Activated T-cell treated with anti-CD3 and anti-CD28 coated beads, Interleukin-2, amount 50 U/mL, for 72 hours (primary cell): ENCODE measurements at regions not wholly inside any gene's neighbourhood (a gene's known extent, or its start where the extent isn't known, plus 50 kb on each side); places are given as distances from the start of the nearest gene placed in this dataset.

Experiments used
- ATAC-seq, 2 donors: fragments of 150-1000 bp; cut with Tn5 transposase; replicated peaks in 1 of 2; 2 replicates each; pipeline ENCODE4 v1.10.0; 2021; ENCODE audit warnings: moderate library complexity in 2 of 2, mild to moderate bottlenecking in 1 of 2
- DNase-seq, 2 donors: peaks; one replicate each; pipeline ENCODE4 v3.0.0; 2021 to 2022; ENCODE audit warnings: mixed read lengths in 1 of 2
- H3K27ac Mint-ChIP-seq: one replicate; pipeline ENCODE4 v1.8.0; 2022; ENCODE audit warnings: mild to moderate bottlenecking, moderate library complexity, mixed read lengths
- H3K27me3 Mint-ChIP-seq: one replicate; pipeline ENCODE4 v1.8.0; 2022; ENCODE audit warnings: low read depth, mixed read lengths
- H3K36me3 Mint-ChIP-seq, 2 donors: one replicate each; pipeline ENCODE4 v1.8.0; 2022; ENCODE audit warnings: mixed read lengths in 2 of 2, mild to moderate bottlenecking in 1 of 2; ENCODE audit not compliant: insufficient read depth in 2 of 2
- H3K4me1 Mint-ChIP-seq: one replicate; pipeline ENCODE4 v1.8.0; 2022; ENCODE audit warnings: low read depth, mixed read lengths
- H3K4me3 Mint-ChIP-seq, 2 donors: one replicate each; pipeline ENCODE4 v1.8.0; 2022; ENCODE audit warnings: mild to moderate bottlenecking in 2 of 2, mixed read lengths in 2 of 2, moderate library complexity in 2 of 2
- H3K9me3 Mint-ChIP-seq, 2 donors: one replicate each; pipeline ENCODE4 v1.8.0; 2022; ENCODE audit warnings: mixed read lengths in 2 of 2

GRCh38 chr13:107376341-107377125 is 808.6 kb upstream of the ARGLU1 start:
- H3K4me1 Mint-ChIP-seq: no peaks in the 10 kb centered on the region
- ATAC-seq: no peak
- H3K36me3 Mint-ChIP-seq: peaks cover 0 to 1% of the 10 kb centered on the region in 2 donors
- no peak overlapping the region for H3K4me3 Mint-ChIP-seq
- H3K27ac Mint-ChIP-seq: no peak overlapping the region
- no peak for DNase-seq
- H3K9me3 Mint-ChIP-seq: no peaks in the 10 kb centered on the region
- H3K27me3 Mint-ChIP-seq: no peaks in the 10 kb centered on the region

- no peak overlapping the region for H3K27ac Mint-ChIP-seq
- H3K9me3 Mint-ChIP-seq: no peaks in the 10 kb centered on the region
- ATAC-seq: no peak
- H3K4me1 Mint-ChIP-seq: no peaks in the 10 kb centered on the region
- no peaks in the 10 kb centered on the region for H3K27me3 Mint-ChIP-seq
- DNase-seq: no peak
- no peak overlapping the region for H3K4me3 Mint-ChIP-seq
- peaks cover 0 to 1% of the 10 kb centered on the region in 2 donors for H3K36me3 Mint-ChIP-seq
Observed at GRCh38 chr13:107375701-107376340, 807.9 kb upstream of the ARGLU1 start.

DNA sequence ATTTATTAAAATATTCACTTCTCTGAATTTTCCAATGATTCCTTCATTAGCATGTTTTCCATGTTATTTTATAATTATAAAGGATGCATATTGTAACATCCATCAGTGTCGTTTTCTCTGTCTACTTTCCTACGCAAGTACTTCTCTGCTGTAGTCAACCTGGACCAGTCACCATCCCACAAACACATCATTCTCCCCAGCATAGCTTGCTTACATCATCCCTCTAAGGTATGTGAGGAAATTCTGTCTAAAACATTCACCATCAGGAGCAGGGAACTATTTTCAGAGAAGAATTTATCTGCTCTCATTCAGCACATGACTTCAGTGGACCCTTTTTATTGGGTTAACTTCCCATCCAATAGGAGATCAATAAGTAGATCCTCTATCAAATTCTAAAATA is 806.1 kb upstream of the ARGLU1 start:
- ATAC-seq: no peak
- Mint-ChIP-seq H3K36me3 (no peaks in the 10 kb centered on the region), H3K27me3 (no peaks in the 10 kb centered on the region), H3K9me3 (no peaks in the 10 kb centered on the region), H3K27ac (no peak overlapping the region), H3K4me1 (no peaks in the 10 kb centered on the region), H3K4me3 (no peak overlapping the region)
- DNase-seq: no peak

- Mint-ChIP-seq H3K27ac (no peak overlapping the region), H3K9me3 (peaks cover 0 to 2% of the 10 kb centered on the region in 2 donors), H3K27me3 (no peaks in the 10 kb centered on the region), H3K4me3 (no peak overlapping the region), H3K36me3 (no peaks in the 10 kb centered on the region), H3K4me1 (no peaks in the 10 kb centered on the region)
- ATAC-seq (no peak), DNase-seq (no peak)
Observed at GRCh38 chr13:107373551-107373950, 805.6 kb upstream of the ARGLU1 start.

- no peaks in the 10 kb centered on the region for H3K36me3 Mint-ChIP-seq
- DNase-seq: no peak
- no peak overlapping the region for H3K4me3 Mint-ChIP-seq
- no peaks in the 10 kb centered on the region for H3K4me1 Mint-ChIP-seq
- no peak for ATAC-seq
- no peak overlapping the region for H3K27ac Mint-ChIP-seq
- peaks cover 0 to 4% of the 10 kb centered on the region in 2 donors for H3K9me3 Mint-ChIP-seq
- no peaks in the 10 kb centered on the region for H3K27me3 Mint-ChIP-seq
Observed at GRCh38 chr13:107370015-107370785, 802.3 kb upstream of the ARGLU1 start.

GRCh38 chr13:107367258-107367657 is 799.3 kb upstream of the ARGLU1 start:
- Mint-ChIP-seq H3K36me3 (no peaks in the 10 kb centered on the region), H3K4me1 (no peaks in the 10 kb centered on the region), H3K27ac (no peak overlapping the region), H3K9me3 (peaks cover 0 to 5% of the 10 kb centered on the region in 2 donors), H3K27me3 (no peaks in the 10 kb centered on the region), H3K4me3 (no peak overlapping the region)
- ATAC-seq: no peak
- DNase-seq: no peak

DNA sequence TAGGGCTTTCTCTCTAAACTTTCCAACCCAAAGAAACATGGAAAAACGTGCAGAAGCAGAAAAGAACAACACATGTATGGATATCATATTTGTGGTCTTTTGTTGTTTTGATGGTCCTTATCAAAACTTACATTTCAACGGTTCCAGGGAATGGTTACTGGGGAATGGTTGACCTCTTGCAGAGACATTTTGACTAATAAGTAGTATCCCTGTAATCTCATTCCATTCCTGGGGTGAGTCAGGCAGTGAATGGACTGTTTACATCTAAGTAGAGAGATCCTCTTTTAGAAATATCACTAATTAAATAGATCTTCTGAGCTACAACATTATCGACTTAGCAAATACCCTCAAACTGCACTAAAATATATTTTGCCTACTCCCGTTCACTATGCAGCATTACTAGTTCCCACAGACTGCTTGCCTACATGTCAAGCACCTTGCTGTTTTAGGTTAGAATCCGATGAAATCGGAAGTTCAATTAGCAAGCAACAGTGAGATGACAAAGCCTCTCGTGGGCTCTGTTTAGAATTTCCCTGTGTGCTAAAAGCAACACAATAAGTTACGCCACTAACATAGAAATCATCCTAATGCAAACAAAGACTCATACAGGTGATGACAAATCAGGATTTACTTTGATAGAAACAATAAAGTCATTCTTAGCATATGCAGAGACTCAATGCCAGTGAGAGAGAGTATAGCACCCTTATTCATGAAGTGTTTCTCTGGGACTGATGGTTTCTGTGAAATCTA is 797.7 kb upstream of the ARGLU1 start:
- Mint-ChIP-seq H3K36me3 (no peaks in the 10 kb centered on the region), H3K9me3 (peaks cover 0 to 8% of the 10 kb centered on the region in 2 donors), H3K4me1 (no peaks in the 10 kb centered on the region), H3K27ac (no peak overlapping the region), H3K27me3 (no peaks in the 10 kb centered on the region), H3K4me3 (no peak overlapping the region)
- ATAC-seq (no peak), DNase-seq (no peak)

- no peaks in the 10 kb centered on the region for H3K27me3 Mint-ChIP-seq
- H3K4me1 Mint-ChIP-seq: no peaks in the 10 kb centered on the region
- no peaks in the 10 kb centered on the region for H3K36me3 Mint-ChIP-seq
- ATAC-seq: no peak
- no peak overlapping the region for H3K4me3 Mint-ChIP-seq
- H3K9me3 Mint-ChIP-seq: peaks cover 0 to 8% of the 10 kb centered on the region in 2 donors
- H3K27ac Mint-ChIP-seq: no peak overlapping the region
- no peak for DNase-seq
Observed at GRCh38 chr13:107364658-107365057, 796.7 kb upstream of the ARGLU1 start.

DNA sequence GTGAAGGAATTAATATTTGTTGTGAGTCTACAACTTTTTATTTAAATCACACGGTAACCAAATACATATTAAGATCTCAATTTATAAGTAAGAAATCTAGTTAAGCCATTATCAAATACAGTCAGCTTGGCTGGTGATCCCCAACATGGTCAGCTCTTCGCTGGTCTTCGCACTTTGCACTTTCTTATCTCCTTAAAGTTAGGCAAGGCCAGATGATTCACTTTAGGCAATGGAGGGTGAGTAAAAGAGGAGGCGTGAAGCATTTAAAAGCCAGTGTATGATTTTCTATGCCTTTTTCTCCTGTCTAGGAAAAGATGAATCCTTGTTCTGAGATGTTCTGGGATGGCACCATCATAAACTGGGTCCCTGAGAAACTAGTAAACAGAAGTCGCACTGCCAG is 793.7 kb upstream of the ARGLU1 start:
- no peaks in the 10 kb centered on the region for H3K4me1 Mint-ChIP-seq

DNA sequence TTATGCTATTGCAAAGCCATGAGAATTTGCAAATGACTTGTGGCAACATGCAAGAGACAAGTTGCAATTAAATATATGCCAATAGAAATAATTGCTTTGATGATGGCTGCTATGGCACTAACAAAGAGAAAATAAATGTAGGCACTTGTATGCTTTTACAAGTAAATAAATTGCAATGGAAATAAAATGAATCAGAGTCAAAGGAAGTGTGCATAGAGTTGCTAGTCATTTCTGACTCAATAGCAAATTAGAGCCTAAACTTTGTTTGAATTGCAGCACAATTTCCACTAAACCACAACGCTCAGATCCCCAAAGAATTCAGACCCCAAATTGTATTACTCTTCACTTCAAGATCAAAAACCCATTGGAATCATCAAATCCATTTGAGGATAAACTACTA is 792.1 kb upstream of the ARGLU1 start:
- Mint-ChIP-seq H3K4me3 (no peak overlapping the region), H3K36me3 (no peaks in the 10 kb centered on the region), H3K9me3 (peaks cover 5 to 11% of the 10 kb centered on the region in 2 donors), H3K27ac (no peak overlapping the region), H3K27me3 (no peaks in the 10 kb centered on the region), H3K4me1 (no peaks in the 10 kb centered on the region)
- ATAC-seq: no peak
- DNase-seq: no peak

More for the DNA sequence above, 793.7 kb upstream of the ARGLU1 start:
- Mint-ChIP-seq H3K9me3 (peaks cover 5 to 11% of the 10 kb centered on the region in 2 donors), H3K27me3 (no peaks in the 10 kb centered on the region), H3K27ac (no peak overlapping the region), H3K36me3 (no peaks in the 10 kb centered on the region), H3K4me3 (no peak overlapping the region)
- ATAC-seq: no peak
- DNase-seq: no peak

GRCh38 chr13:107358866-107359265 is 790.9 kb upstream of the ARGLU1 start:
- no peak for ATAC-seq
- Mint-ChIP-seq H3K27me3 (no peaks in the 10 kb centered on the region), H3K27ac (no peak overlapping the region), H3K4me3 (no peak overlapping the region), H3K9me3 (peaks cover 7 to 12% of the 10 kb centered on the region in 2 donors), H3K4me1 (no peaks in the 10 kb centered on the region), H3K36me3 (no peaks in the 10 kb centered on the region)
- DNase-seq: no peak

DNA sequence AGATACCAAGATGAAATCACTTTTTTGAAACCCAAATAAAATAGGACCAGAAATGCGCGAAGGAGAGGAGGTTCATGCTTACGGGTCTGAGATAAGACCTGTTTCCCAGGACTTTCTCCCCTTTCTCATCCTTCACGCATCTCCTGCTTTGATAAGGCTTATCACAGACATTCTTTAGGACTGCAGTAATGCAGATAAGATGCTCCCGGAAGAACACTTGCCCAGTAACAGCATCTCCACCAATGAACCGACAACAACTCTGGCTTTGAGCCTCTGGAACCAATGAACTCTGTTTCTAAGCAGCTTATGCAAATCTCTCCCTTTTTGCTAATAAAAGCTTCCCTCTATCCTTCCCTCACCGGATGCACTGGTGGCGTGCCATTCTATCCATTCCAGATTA is 783.4 kb upstream of the ARGLU1 start:
- Mint-ChIP-seq H3K4me1 (no peaks in the 10 kb centered on the region), H3K9me3 (peaks cover 2 to 5% of the 10 kb centered on the region in 2 donors), H3K4me3 (no peak overlapping the region), H3K27ac (no peak overlapping the region), H3K27me3 (no peaks in the 10 kb centered on the region), H3K36me3 (no peaks in the 10 kb centered on the region)
- no peak for ATAC-seq
- no peak for DNase-seq

GRCh38 chr13:107348925-107349324 is 781.0 kb upstream of the ARGLU1 start:
- no peaks in the 10 kb centered on the region for H3K36me3 Mint-ChIP-seq

More at GRCh38 chr13:107348925-107349324, 781.0 kb upstream of the ARGLU1 start:
- no peak for DNase-seq
- no peak for ATAC-seq
- H3K4me3 Mint-ChIP-seq: no peak overlapping the region
- no peaks in the 10 kb centered on the region for H3K27me3 Mint-ChIP-seq
- H3K27ac Mint-ChIP-seq: no peak overlapping the region
- no peaks in the 10 kb centered on the region for H3K4me1 Mint-ChIP-seq
- H3K9me3 Mint-ChIP-seq: peaks cover 2 to 5% of the 10 kb centered on the region in 2 donors
